ENCODE measurements at regions not wholly inside any gene's neighbourhood (a gene's known extent, or its start where the extent isn't known, plus 50 kb on each side); places are given as distances from the start of the nearest gene placed in this dataset.

- TF ChIP-seq CTCF (IDR thresholded peaks at IDR 0.05) (no peak), EP300 (IDR thresholded peaks at IDR 0.05) (no peak), POLR2AphosphoS5 (IDR thresholded peaks at IDR 0.05) (no peak), POLR2A (IDR thresholded peaks at IDR 0.05) (no peak)
These were observed 500.3 kb upstream of the LMCD1 start for GRCh38 chr3:8001307-8001706.

Measured in stomach (tissue), 4 donors.